GM12878 (cell line): ENCODE measurements at regions not wholly inside any gene's neighbourhood (a gene's known extent, or its start where the extent isn't known, plus 50 kb on each side); places are given as distances from the start of the nearest gene placed in this dataset.

Experiments
- CTCF ChIP-seq, 3 experiments: IDR thresholded peaks in 2 of 3; conservative IDR thresholded peaks in 1 of 3; 2 replicates each; pipeline ENCODE4 v1.5.1; 2011; ENCODE audit warnings: low read depth in 3 of 3, low read length in 3 of 3, mild to moderate bottlenecking in 3 of 3, control low read depth in 2 of 3, moderate library complexity in 2 of 3, inconsistent platforms in 1 of 3, mixed read lengths in 1 of 3; ENCODE audit not compliant: control insufficient read depth in 2 of 3, insufficient read depth in 1 of 3; ENCODE audit errors: extremely low read depth in 1 of 3
- E2F8 ChIP-seq: fragments of 450-650 bp; IDR thresholded peaks from 2 replicates; pipeline ENCODE4 v1.6.1; 2018; ENCODE audit warnings: mild to moderate bottlenecking, low read depth, moderate library complexity; ENCODE audit not compliant: partially characterized antibody
- EZH2 ChIP-seq: IDR thresholded peaks from 2 replicates; pipeline ENCODE4 v1.6.1; 2012; ENCODE audit warnings: low read depth, mild to moderate bottlenecking, control low read depth, inconsistent platforms, low read length, borderline replicate concordance; ENCODE audit not compliant: control insufficient read depth
- MYC ChIP-seq: IDR thresholded peaks from 2 replicates; pipeline ENCODE4 v1.6.1; 2011; ENCODE audit warnings: mild to moderate bottlenecking, low read length, moderate library complexity, inconsistent platforms; ENCODE audit not compliant: insufficient read depth, insufficient replicate concordance, insufficient read length, severe bottlenecking
- POLR2A ChIP-seq: IDR thresholded peaks from 2 replicates; pipeline ENCODE4 v1.6.1; 2011; ENCODE audit warnings: low read depth, mild to moderate bottlenecking, low read length
- POLR2AphosphoS5 ChIP-seq: IDR thresholded peaks from 2 replicates; pipeline ENCODE4 v1.6.1; 2011; ENCODE audit warnings: mild to moderate bottlenecking, low read length, inconsistent platforms
- POU2F2 ChIP-seq: IDR thresholded peaks from 3 replicates; pipeline ENCODE4 v1.6.1; 2011; ENCODE audit warnings: low read depth, mild to moderate bottlenecking, low read length, borderline replicate concordance
- RAD21 ChIP-seq: IDR thresholded peaks from 2 replicates; pipeline ENCODE4 v1.6.1; 2011; ENCODE audit warnings: mild to moderate bottlenecking, low read depth, low read length, moderate library complexity; ENCODE audit not compliant: insufficient read depth
- SMAD1 ChIP-seq: fragments of 450-650 bp; IDR thresholded peaks from 2 replicates; pipeline ENCODE4 v1.6.1; 2018; ENCODE audit warnings: mild to moderate bottlenecking, low read depth; ENCODE audit not compliant: partially characterized antibody
- TAF1 ChIP-seq: IDR thresholded peaks from 2 replicates; pipeline ENCODE4 v1.6.1; 2011; ENCODE audit warnings: mild to moderate bottlenecking, low read depth, low read length, borderline replicate concordance
- ZZZ3 ChIP-seq: IDR thresholded peaks from 2 replicates; pipeline ENCODE4 v1.6.1; 2011; ENCODE audit warnings: low read depth; ENCODE audit not compliant: control insufficient read depth, insufficient read length

- TF ChIP-seq RAD21 (no peak), SMAD1 (no peak), E2F8 (no peak), POU2F2 (no peak), POLR2A (no peak), MYC (no peak), EZH2 (no peak), TAF1 (no peak), ZZZ3 (no peak), CTCF (IDR thresholded peaks at IDR 0.05 in 2 of 3, conservative IDR thresholded peaks at IDR 0.05 in 1 of 3; ENCODE audit: control insufficient read depth in 2 of 3, extremely low read depth in 1 of 3, insufficient read depth in 1 of 3, low read depth in 3 of 3, low read length in 3 of 3) (no peak), POLR2AphosphoS5 (no peak)
These were observed 98.6 kb upstream of the LRPAP1 start for GRCh38 chr4:3630598-3631543.
